ENCODE measurements at regions not wholly inside any gene's neighbourhood (a gene's known extent, or its start where the extent isn't known, plus 50 kb on each side); places are given as distances from the start of the nearest gene placed in this dataset.

DNA sequence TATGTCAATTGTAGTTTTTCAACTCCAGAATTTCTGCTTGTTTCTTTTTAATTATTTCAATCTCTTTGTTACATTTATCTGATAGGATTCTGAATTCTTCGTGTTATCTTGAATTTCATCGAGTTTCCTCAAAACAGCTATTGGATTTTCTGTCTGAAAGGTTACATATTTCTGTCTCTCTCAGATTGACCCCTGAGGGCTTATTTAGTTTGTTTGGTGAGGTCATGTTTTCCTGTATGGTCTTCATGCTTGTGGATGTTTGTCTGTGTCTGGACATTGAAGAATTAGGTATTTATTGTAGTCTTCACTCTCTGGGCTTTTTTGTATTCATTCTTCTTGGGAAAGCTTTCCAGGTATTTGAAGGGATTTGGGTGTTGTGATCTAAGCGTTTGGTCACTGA, 85.6 kb downstream of the SNAPC1 start:
- DNase-seq (ENCODE audit: low read depth in 2 of 3, low spot score in 2 of 3): no peak

DNA sequence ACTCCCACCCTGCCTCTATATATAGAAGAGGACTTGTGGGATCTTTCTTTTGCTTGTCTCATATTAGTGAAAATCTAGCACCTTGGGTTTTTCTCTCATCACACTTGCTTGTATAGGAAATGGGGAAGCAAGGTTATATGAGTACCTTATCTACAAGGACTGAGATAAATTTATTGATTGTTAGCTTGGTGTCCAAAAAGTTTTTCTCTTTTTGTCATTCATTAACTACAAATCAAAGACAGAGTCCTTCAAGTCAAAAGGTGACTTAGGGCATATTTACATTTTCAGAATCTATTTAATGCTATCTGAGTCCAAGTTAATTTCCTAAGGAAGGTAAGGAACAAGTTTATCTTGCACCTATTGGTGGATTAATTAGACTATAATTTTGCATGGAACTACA, 92.7 kb downstream of the SNAPC1 start:
- DNase-seq (ENCODE audit: low read depth in 2 of 3, low spot score in 2 of 3): no peak

DNA sequence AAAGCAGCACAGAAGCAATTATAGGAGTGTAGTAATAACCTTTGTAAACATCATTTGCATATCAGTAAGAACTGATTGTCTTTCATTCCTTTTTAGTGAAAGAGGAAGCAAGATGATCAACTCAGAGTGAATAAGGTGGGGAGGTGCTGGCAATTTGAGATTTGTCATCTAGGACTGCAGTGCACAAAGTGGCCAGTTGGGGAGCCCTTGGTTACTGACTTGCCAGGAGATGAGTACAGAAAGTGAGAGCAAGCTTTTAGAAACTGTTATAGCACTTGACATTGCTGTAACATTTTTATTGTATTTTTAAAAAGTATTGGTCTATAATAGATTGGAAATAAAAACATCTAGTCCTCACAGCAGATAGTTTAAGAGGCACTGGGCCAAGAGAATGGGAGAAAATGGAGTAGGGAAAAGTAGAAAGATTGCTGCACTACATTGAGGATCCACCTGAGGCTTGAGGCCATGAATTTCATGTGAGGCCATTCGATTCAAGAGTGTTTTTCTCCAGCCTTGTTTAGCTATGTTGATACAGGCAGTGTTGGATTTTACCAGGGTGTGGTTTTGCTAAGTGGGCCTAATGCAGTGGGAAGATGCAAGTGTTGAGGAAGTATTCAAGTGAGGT, 98.2 kb downstream of the SNAPC1 start:
- DNase-seq (ENCODE audit: low read depth in 2 of 3, low spot score in 2 of 3): peak in 2 of 3 donors; percentile 44 to 80

DNA sequence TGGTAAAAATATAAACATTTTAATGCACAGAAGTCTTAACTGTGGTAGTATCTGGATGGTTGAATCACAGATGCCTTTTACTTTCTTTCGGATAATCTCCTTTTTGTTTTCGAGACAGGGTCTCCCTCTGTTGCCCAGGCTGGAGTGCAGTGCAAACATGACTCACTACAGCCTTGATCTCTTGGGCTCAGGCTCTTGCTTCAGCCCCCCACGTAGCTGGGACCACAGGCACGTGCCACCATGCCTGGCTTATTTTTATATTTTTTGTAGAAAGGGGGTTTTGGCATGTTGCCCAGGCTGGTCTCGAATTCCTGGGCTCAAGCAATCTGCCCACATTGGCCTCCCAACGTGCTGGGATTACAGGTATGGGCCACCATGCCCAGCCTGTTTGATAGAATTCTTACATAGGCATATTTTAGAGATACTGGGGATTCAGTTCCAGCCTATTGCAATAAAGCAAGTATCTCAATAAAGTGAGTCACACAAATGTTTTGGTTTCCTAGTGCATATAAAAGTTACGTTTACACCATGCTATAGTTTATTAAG, 99.2 kb downstream of the SNAPC1 start:
- no peak for DNase-seq (ENCODE audit: low read depth in 2 of 3, low spot score in 2 of 3)

DNA sequence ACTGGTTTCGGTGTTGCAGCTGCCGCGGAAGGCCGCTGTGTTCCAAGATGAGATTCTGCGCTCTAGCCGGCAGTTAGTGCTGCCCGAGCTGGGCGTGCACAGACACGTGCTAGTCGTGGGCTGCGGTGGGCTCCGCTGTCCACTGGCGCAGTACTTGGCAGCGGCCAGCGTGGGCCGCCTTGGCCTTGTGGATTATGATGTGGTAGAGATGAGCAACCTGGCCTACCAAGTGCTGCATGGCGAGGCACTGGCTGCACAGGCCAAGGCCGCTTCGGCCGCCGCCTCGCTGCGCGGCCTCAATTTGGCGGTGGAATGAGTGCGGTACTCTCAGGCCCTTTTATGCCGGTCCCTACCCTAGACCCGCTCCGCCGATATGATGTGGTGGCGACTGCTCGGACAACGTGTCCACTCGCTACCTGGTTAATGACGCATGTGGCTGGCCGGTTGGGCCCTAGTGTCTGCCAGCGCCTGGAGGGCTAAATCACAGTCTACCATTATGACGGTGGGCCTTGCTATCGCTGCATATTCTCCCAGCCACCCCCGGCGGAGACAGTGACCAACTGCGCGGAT, 102.2 kb downstream of the SNAPC1 start:
- DNase-seq (ENCODE audit: low read depth in 2 of 3, low spot score in 2 of 3): no peak

DNA sequence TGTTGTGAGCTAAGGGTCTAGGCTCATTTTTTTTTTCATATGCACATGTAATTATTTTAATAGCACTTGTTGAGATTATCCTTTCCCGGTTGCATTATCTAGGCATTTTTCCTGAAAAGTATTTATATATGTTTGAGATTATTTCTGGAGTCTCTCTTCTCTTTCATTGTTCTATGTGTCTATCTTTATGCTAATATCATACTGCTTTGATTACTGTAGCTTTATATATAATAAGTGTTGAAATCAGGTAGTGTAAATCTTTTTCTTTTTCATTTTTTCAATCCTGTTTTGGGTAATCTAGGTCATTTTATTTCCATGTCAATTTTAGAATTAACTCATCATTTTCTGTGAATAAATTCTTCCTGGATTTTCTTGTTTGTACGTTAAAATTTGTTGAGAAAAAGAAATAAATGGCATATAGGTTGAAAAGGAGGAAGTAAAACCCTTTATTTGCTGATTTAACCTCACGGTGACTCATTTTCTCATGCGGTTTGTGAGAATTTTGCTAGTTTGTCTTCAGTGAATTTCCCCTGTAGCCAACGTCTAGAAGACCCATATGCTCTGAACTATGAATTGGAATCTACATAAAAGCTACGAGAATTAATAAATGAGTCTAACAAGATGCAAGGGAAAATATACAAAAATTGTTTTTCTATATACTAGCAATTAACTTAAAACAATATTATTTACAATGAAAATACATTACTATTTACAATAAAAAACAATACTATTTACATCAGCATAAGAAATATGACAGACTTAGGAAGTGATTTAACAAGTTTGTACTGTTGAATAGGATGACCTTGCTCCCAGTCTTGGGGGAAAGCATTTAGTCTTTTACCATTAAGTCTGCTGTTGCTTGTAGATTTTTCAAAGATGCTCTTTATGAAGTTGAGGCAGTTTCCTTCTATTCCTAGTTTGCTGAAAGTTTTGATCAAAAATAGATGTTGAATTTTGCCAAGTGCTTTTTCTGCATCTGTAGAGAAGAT, 105.0 kb downstream of the SNAPC1 start:
- peak in 2 of 3 donors; percentile 51 to 72 for DNase-seq (ENCODE audit: low read depth in 2 of 3, low spot score in 2 of 3)

DNA sequence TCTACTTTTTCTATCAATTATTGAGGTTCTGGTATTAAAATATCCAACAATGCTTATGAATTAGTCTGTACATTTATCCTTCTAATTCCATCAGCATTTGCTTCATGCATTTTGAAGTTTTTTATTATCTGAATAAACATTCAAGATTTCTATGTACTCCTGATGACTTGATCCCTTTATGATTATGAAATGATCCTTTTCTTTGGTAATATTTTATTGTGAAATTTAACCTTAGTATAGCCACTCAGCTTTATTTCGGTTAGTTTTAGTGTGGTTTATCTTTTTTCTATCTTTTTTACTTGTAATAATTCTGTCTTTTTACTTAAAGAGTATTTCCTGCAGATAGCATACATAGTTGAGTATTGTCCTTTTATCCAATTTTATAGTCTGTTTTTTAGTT, 106.6 kb downstream of the SNAPC1 start:
- no peak for DNase-seq (ENCODE audit: low read depth in 2 of 3, low spot score in 2 of 3)

DNA sequence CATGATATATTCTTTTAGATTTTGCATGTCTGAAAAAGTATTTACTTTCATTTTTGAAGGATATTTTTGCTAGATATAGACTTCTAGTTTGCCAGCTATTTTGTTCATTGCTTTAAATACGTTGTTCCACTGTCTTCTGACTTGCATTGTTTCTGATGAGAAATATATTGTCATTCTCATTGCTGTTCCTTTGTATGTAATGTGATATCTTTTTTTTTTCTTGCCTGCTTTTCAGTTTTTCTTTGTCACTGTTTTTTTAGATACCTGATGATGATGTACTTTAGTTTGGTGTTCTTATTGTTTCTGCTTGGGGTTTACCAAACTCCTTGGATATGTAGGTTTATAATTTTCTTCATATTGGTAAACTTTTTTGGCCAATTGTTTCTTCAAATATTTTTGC, 107.9 kb downstream of the SNAPC1 start:
- DNase-seq (ENCODE audit: low read depth in 2 of 3, low spot score in 2 of 3): no peak

DNA sequence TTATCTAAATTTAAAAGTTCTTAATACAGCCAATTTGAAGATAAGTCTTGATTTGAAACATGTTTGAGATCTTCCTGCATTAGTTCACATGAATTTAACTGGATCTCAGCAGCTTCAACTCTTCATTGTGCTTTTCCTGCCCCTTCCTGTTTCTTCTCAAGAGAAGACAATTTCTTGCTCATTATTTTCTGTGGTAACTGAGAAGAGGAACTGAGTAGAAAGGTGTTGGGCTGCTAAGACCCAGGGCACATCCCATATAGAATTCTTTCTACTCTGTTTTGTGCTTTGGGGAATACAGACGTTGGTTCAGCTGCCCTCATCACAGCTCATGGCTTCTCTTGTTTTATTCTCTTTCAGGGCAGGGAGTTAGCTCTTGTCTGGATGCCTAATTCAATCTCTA, 110.2 kb downstream of the SNAPC1 start:
- peak in 1 of 3 donors; percentile 9 for DNase-seq (ENCODE audit: low read depth in 2 of 3, low spot score in 2 of 3)

DNA sequence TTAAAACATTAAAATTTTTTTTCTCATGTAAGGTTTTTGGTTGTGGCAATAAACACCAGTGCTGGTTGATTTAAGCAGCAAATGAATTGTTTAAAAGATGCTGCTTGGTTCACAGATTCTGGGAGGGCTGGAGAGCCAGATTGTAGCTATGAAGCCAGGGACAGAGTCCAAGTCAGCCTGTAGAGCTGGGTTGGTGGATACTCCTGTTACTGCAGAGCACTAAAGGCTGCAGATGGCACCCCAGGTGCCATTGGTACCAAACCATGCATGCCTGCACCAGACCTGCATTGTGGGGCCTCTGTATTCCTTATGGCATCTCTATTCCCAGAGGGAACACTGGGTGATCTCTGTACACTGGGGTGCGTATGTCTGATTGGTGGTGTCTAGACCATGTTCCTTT, 113.3 kb downstream of the SNAPC1 start:
- DNase-seq (ENCODE audit: low read depth in 2 of 3, low spot score in 2 of 3): no peak

DNA sequence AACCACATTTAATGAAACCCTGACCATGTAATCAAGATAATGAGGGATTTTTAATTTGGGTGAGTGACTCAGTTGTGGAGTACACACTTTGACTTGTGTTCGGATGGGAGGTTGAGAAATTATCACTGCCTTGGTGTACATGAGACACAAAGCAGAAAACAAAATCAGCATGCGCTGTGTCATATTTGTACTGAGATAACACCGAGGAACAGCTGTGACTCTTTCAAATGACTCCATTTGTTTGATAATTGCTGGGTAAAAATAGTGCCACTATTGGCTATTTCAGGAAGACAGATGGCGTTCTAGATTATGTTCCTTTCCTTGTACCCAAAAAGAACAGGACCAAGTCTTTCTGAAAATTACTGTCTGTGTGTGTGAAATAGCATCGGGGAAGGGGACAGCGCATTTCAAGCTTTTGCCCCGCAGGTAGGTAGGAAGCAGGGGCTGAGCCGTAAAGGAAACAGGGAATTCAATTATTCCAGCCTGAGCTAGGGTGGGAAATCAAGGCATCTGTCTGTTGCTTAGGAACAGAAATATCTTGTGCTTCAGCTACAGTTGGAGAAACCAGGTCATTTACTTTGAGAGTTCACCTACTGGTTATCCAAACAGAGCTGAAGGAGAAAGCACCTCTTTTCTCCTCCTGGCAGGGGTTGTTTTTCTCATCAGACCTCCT, 114.3 kb downstream of the SNAPC1 start:
- no peak for DNase-seq (ENCODE audit: low read depth in 2 of 3, low spot score in 2 of 3)

DNA sequence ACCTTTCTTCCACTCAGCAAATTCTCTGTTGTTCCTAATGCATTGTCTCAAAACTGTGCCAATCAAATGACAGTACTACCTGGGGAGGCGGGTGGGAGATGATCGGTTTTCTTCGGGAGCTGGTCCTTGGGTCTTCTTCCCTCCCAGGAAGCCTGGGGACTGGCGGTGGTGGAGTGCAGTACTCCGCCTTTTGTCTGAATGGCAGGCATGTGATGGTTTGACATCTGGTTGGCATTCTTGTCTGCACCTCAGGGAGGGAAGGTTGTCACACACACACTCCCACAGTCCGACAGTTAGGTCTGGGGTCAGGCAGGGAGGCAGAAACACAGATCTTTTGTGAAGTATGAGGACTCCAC, 114.8 kb downstream of the SNAPC1 start:
- no peak for DNase-seq (ENCODE audit: low read depth in 2 of 3, low spot score in 2 of 3)

DNA sequence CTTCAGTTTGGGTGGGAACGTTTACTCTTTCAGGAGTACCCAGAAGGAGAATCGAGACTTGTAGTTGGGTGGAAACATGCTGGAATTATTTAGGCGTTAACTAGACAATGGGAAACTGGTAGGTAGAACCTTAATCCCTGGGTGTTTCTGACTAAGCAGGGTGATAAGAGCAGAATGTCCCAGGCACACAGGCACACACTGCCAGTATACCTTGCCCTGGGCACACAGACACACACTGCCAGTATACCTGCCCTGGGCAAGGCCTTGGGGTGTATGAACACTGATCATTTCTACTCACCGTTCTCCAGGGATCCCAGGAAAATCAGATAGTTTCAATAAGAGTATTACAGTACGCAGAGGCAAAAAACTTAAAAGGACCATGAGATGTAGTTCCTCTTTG, 115.5 kb downstream of the SNAPC1 start:
- DNase-seq (ENCODE audit: low read depth in 2 of 3, low spot score in 2 of 3): no peak

DNA sequence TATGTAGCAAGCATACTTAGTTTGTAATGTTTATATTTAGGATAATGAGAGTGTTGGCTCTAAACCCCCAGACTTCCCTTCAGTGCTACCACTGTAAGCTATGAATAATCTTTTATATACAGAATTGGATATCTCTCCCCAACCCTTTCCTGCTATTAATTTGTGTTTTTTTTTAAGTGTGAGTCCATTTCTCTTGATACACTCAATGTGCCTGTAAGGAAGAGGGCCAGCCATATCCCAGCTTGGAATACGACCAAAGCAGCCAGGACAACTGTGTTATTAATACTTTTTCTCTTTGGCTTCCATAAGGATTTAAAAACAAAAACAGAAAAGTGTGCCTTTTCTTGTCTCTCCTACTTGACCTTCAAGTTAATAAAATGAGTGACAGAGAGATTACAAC, 116.7 kb downstream of the SNAPC1 start:
- DNase-seq (ENCODE audit: low read depth in 2 of 3, low spot score in 2 of 3): no peak

DNA sequence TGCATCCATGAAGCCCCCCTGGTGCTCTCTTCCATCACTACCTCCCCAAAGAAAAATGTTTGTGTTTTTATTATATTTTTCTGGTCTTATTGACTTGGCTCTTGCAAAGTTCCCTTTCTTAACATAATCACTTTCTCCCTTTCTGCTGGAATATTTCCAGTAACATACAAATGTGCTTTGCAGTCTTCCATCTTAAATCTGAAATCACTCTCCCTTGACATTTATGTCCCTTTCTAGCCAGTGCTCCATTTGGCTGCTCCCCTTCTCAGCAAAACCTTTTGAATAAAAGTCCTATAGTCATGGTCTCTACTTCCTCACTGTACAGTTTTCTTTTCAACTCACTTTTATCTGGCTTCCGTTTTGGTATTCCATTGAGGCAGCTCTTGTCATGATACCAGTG, 118.8 kb downstream of the SNAPC1 start:
- no peak for DNase-seq (ENCODE audit: low read depth in 2 of 3, low spot score in 2 of 3)

DNA sequence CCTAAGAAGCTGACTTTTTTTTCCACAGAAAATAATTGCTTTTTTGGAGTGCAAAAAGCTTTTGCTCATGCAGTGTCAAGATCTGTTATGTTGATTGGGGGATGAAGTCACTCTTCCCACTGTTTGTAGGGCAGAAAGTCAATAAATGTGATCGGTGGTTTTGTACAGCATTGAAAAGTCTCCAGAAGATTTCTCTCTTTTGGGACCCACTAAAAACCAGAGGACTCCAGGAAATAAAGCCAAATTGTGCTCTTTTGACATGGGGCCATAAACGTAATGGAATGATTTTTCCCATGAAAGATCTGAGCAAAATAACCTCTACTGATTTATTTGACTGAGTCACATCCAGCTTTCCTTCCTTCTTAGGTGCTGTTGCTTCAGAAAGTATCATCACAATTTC, 122.5 kb downstream of the SNAPC1 start:
- DNase-seq (ENCODE audit: low read depth in 2 of 3, low spot score in 2 of 3): no peak

DNA sequence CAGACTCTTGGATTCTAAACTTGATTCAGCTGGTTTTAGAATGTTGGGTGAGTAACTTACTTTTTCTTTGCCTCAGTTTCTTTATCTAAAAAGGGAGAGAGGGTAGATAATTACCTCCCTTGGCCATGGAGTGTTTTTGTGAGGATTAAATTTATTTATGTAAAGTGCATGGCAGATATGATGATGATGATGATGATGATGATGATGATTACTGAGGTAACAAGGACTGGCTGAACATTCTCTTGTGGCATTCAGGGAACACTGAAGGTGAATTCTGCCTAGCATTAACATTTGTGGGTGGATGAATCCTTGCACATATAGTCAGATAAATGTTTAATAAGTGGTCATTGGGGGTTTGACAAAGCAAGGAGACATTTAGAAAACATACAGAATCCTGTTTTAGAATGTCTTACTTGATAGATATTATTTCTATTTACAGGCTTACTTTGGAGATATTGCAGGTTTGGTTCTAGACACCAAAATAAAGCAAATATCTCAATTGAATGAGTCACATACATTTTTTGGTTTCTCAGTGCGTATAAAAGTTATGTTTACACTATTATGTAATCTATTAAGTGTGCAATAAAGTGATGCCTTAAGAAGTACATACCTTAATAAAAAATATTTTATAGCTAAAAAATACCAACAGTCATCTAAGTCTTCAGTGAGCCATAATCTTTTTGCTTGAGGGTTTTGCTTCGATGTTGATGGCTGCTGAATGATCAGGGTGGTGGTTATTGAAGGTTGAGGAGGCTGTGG, 123.2 kb downstream of the SNAPC1 start:
- DNase-seq (ENCODE audit: low read depth in 2 of 3, low spot score in 2 of 3): no peak

DNA sequence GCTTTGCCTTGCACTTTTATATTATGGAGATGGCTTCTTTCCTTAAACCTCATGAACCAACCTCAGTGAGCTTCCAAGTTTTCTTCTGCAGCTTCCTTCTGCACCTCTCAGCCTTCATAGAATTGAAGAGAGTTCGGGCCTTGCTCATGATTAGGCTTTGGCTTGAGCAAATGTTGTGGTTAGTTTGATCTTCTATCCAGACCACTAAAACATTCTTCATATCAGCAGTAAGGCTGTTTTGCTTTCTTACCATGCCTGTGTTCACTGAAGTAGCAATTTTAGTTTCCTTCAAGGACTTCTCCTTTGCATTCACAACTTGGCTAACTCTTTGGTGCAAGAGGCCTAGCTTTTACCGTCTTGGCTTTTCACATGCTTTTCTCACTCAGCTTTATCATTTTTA, 125.4 kb downstream of the SNAPC1 start:
- no peak for DNase-seq (ENCODE audit: low read depth in 2 of 3, low spot score in 2 of 3)

DNA sequence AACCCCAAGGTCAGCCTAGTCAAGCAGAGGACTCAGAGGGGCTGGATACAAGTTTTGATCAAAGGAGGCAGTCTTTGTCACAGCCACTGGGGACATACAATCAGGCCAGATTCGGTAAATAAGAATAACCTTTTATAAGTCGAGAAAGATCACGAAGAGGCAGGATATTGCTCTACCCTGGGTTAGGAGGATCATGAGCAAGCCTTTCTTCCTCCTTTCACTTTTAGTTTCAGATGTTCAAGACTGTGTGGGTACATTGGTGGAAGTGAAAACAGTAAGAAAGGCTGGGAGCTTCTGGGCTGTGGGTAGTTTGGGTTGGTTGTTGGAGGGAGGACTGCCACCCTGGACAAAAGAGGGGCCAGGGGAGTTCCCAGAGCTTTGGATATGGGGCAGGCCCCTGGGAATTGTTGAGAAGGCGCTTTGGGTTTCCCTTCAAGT, 127.7 kb downstream of the SNAPC1 start:
- peak in 1 of 3 donors; percentile 24 for DNase-seq (ENCODE audit: low read depth in 2 of 3, low spot score in 2 of 3)

DNA sequence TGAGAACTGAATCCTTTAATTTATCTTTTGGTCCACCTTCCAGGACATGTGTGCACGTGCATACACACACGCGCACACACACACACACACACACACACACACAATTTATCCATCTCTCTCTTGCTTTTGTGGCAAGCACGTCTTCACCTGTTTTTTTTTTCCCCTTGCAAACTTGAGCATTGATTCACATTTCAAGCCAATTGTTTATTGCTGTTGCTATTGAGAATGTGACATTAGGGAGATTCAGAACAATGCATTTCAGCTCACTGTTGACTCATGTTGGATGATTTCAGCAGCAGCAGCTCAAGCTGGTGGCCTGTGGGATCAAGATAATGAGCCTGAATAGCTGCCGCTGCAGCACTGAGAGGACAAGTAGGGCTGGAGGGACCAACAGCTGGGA, 128.9 kb downstream of the SNAPC1 start:
- DNase-seq (ENCODE audit: low read depth in 2 of 3, low spot score in 2 of 3): no peak

Data from hematopoietic multipotent progenitor cell (in vitro differentiated cells).